Neural progenitor cell (in vitro differentiated cells): ENCODE measurements at regions not wholly inside any gene's neighbourhood (a gene's known extent, or its start where the extent isn't known, plus 50 kb on each side); places are given as distances from the start of the nearest gene placed in this dataset.

ENCODE experiments used
- DNase-seq: peaks from one replicate; pipeline ENCODE4 v3.0.0-alpha.2; 2016; ENCODE audit warnings: low spot score
- H2AFZ ChIP-seq: fragments of 200-600 bp; sonication (generic); replicated peaks from 2 replicates; pipeline ENCODE4 v1.6.1; 2016; ENCODE audit warnings: antibody characterized with exemption
- H3F3A ChIP-seq: fragments of 200-600 bp; sonication (generic); 2 replicates; pipeline ENCODE4 v1.6.1; 2016; ENCODE audit warnings: antibody characterized with exemption, low read depth
- H3K27ac ChIP-seq: fragments of 200-600 bp; sonication (generic); 2 replicates; pipeline ENCODE4 v1.5.1; 2016; ENCODE audit warnings: mild to moderate bottlenecking
- H3K27me3 ChIP-seq: fragments of 200-600 bp; sonication (generic); 2 replicates; pipeline ENCODE4 v1.6.1; 2016; ENCODE audit warnings: mild to moderate bottlenecking, moderate library complexity
- H3K36me3 ChIP-seq: fragments of 200-600 bp; sonication (generic); 2 replicates; pipeline ENCODE4 v1.5.1; 2016
- H3K4me1 ChIP-seq: fragments of 200-600 bp; sonication (generic); 2 replicates; pipeline ENCODE4 v1.6.1; 2016; ENCODE audit warnings: mixed run types
- H3K4me2 ChIP-seq: fragments of 200-600 bp; sonication (generic); 2 replicates; pipeline ENCODE4 v1.6.1; 2016
- H3K4me3 ChIP-seq: fragments of 200-600 bp; sonication (generic); 2 replicates; pipeline ENCODE4 v1.5.1; 2016
- H3K79me2 ChIP-seq: fragments of 200-600 bp; sonication (generic); 2 replicates; pipeline ENCODE4 v1.6.1; 2016; ENCODE audit warnings: low read depth
- H3K9ac ChIP-seq: fragments of 200-600 bp; sonication (generic); 2 replicates; pipeline ENCODE4 v1.6.1; 2016
- H3K9me3 ChIP-seq: fragments of 200-600 bp; sonication (generic); 2 replicates; pipeline ENCODE4 v1.5.1; 2016; ENCODE audit warnings: low read depth
- H4K20me1 ChIP-seq: fragments of 200-600 bp; sonication (generic); 2 replicates; pipeline ENCODE4 v1.6.1; 2016; ENCODE audit warnings: low read depth
- H3K27ac Mint-ChIP-seq: 3 replicates; pipeline ENCODE4 v1.8.0; 2021; ENCODE audit warnings: mixed read lengths
- H3K27me3 Mint-ChIP-seq: 2 replicates; pipeline ENCODE4 v1.8.0; 2022; ENCODE audit warnings: low read depth, mild to moderate bottlenecking, inconsistent platforms, moderate library complexity, mixed read lengths; ENCODE audit not compliant: insufficient read depth
- H3K36me3 Mint-ChIP-seq: 3 replicates; pipeline ENCODE4 v1.8.0; 2021; ENCODE audit warnings: mixed read lengths
- H3K4me1 Mint-ChIP-seq: 3 replicates; pipeline ENCODE4 v1.8.0; 2021; ENCODE audit warnings: mixed read lengths
- H3K4me3 Mint-ChIP-seq: 3 replicates; pipeline ENCODE4 v1.8.0; 2021; ENCODE audit warnings: mild to moderate bottlenecking, moderate library complexity, mixed read lengths
- H3K9me3 Mint-ChIP-seq: 3 replicates; pipeline ENCODE4 v1.8.0; 2020; ENCODE audit warnings: mixed read lengths
- CTCF ChIP-seq: fragments of 200-600 bp; sonication (generic); IDR thresholded peaks from 2 replicates; pipeline ENCODE4 v1.5.1; 2017; ENCODE audit warnings: antibody characterized with exemption, mild to moderate bottlenecking
- EZH2 ChIP-seq: fragments of 200-600 bp; sonication (generic); IDR thresholded peaks from 2 replicates; pipeline ENCODE4 v1.6.1; 2017; ENCODE audit warnings: antibody characterized with exemption, mild to moderate bottlenecking, moderate library complexity
- EZH2phosphoT487 ChIP-seq: fragments of 200-600 bp; sonication (generic); IDR thresholded peaks from 2 replicates; pipeline ENCODE4 v1.6.1; 2017; ENCODE audit warnings: antibody characterized with exemption

DNA sequence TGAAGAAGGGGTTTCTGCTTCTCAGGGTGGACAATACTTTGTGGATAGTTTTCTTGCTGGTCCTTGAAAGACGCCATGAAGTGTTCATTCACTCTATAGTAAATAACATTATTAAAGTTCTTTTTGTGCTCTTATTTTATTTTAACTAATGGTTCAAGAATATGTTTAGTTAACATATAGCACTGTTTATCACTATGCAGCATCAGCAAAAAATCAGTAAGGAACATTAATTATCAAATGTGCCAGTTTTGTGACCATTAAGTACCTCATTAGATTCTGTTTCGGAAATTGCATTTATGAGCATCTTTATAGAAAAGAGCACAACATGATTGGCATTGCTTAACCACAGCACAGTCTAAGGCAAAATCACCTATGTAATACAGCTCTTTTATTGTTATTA lies 385.6 kb downstream of the LMO4 start:
- H3K27ac ChIP-seq: no peak overlapping the region
- peaks cover 4% of the 10 kb centered on the region for H3K4me1 Mint-ChIP-seq
- H3K9ac ChIP-seq: no peak overlapping the region
- H3K36me3 ChIP-seq: no peaks in the 10 kb centered on the region
- H3K27me3 Mint-ChIP-seq: no peaks in the 10 kb centered on the region
- H3K27ac Mint-ChIP-seq: no peak overlapping the region
- no peaks in the 10 kb centered on the region for H3K9me3 Mint-ChIP-seq
- no peak overlapping the region for H3K4me2 ChIP-seq
- DNase-seq: no peak
- H4K20me1 ChIP-seq: no peaks in the 10 kb centered on the region
- no peak overlapping the region for H3K4me3 ChIP-seq
- no peak overlapping the region for H2AFZ ChIP-seq
- peaks cover 6% of the 10 kb centered on the region for H3F3A ChIP-seq
- TF ChIP-seq EZH2 (no peak), EZH2phosphoT487 (no peak), CTCF (no peak)
- H3K4me3 Mint-ChIP-seq: no peak overlapping the region
- H3K4me1 ChIP-seq: peaks cover 18% of the 10 kb centered on the region
- no peaks in the 10 kb centered on the region for H3K79me2 ChIP-seq
- no peaks in the 10 kb centered on the region for H3K36me3 Mint-ChIP-seq
- no peaks in the 10 kb centered on the region for H3K9me3 ChIP-seq
- no peaks in the 10 kb centered on the region for H3K27me3 ChIP-seq

- TF ChIP-seq EZH2 (no peak), CTCF (no peak), EZH2phosphoT487 (no peak)
- Mint-ChIP-seq H3K9me3 (no peaks in the 10 kb centered on the region), H3K27ac (no peak overlapping the region), H3K4me3 (no peak overlapping the region), H3K4me1 (peaks cover 4% of the 10 kb centered on the region), H3K36me3 (no peaks in the 10 kb centered on the region), H3K27me3 (no peaks in the 10 kb centered on the region)
- Histone ChIP-seq H3K4me3 (no peak overlapping the region), H4K20me1 (no peaks in the 10 kb centered on the region), H3K9ac (no peak overlapping the region), H3F3A (peaks cover 6% of the 10 kb centered on the region), H2AFZ (no peak overlapping the region), H3K27ac (no peak overlapping the region), H3K36me3 (no peaks in the 10 kb centered on the region), H3K27me3 (no peaks in the 10 kb centered on the region), H3K79me2 (no peaks in the 10 kb centered on the region), H3K4me2 (no peak overlapping the region), H3K4me1 (peaks cover 18% of the 10 kb centered on the region), H3K9me3 (no peaks in the 10 kb centered on the region)
- no peak for DNase-seq
Observed at GRCh38 chr1:87715052-87715451, 386.4 kb downstream of the LMO4 start.

DNA sequence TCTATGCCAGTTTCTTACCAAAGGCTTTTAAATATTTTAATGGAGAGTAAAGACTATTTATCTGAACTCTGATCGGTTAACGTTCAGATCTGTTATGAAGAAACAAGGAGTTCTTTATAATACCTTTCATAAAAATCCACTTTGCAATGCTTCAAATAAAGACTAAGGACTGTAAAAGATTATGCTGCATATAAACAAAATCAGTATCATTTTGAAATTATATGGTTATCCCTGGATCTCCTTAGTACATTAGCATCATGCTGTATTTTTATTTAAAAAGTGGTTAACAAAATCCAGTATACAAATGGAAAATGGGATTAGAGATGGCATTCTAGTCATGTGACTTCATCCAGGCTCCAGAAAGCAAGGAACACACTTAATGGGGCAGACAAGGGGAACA lies 386.8 kb downstream of the LMO4 start:
- peaks cover 6% of the 10 kb centered on the region for H3F3A ChIP-seq
- H3K79me2 ChIP-seq: no peaks in the 10 kb centered on the region
- H3K4me2 ChIP-seq: no peak overlapping the region
- H4K20me1 ChIP-seq: no peaks in the 10 kb centered on the region
- Mint-ChIP-seq H3K27ac (no peak overlapping the region), H3K27me3 (no peaks in the 10 kb centered on the region), H3K9me3 (no peaks in the 10 kb centered on the region), H3K4me1 (peaks cover 4% of the 10 kb centered on the region), H3K36me3 (no peaks in the 10 kb centered on the region), H3K4me3 (no peak overlapping the region)
- H3K27me3 ChIP-seq: no peaks in the 10 kb centered on the region
- H3K4me1 ChIP-seq: peaks cover 18% of the 10 kb centered on the region
- H3K4me3 ChIP-seq: no peak overlapping the region
- no peak for DNase-seq
- no peak overlapping the region for H2AFZ ChIP-seq
- H3K9ac ChIP-seq: no peak overlapping the region
- H3K9me3 ChIP-seq: no peaks in the 10 kb centered on the region
- H3K27ac ChIP-seq: no peak overlapping the region
- H3K36me3 ChIP-seq: no peaks in the 10 kb centered on the region
- TF ChIP-seq EZH2phosphoT487 (no peak), CTCF (no peak), EZH2 (no peak)
